ENCODE measurements at regions not wholly inside any gene's neighbourhood (a gene's known extent, or its start where the extent isn't known, plus 50 kb on each side); places are given as distances from the start of the nearest gene placed in this dataset.

DNA sequence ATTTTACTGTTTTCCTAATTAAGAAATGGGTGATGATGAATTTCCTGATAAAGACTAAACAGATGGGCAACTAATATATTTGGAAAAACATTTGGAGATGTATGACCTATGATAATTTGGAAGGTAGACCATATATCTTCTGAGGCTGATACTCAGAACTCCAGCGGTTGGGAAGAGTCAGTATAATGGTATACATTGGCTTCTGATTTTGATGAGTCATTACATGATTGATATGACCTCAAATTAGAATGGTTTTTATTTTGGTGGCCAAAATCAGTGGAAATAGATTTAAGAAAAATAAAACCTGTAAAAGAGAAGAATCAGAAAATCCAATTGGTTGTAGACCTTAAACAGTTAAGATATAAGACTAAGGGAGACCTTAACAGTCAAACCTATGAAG is 496.4 kb upstream of the ALCAM start:
- H3K27me3 ChIP-seq, result no peaks in the 10 kb centered on the region
- TF ChIP-seq, protein P1, sequence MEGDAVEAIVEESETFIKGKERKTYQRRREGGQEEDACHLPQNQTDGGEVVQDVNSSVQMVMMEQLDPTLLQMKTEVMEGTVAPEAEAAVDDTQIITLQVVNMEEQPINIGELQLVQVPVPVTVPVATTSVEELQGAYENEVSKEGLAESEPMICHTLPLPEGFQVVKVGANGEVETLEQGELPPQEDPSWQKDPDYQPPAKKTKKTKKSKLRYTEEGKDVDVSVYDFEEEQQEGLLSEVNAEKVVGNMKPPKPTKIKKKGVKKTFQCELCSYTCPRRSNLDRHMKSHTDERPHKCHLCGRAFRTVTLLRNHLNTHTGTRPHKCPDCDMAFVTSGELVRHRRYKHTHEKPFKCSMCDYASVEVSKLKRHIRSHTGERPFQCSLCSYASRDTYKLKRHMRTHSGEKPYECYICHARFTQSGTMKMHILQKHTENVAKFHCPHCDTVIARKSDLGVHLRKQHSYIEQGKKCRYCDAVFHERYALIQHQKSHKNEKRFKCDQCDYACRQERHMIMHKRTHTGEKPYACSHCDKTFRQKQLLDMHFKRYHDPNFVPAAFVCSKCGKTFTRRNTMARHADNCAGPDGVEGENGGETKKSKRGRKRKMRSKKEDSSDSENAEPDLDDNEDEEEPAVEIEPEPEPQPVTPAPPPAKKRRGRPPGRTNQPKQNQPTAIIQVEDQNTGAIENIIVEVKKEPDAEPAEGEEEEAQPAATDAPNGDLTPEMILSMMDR (IDR thresholded peaks at IDR 0.05), result no peak
- intact Hi-C loops (cut with DNase I), result no loop called here
- no peaks in the 10 kb centered on the region for H3K4me1 ChIP-seq
- no peak overlapping the region for H3K27ac ChIP-seq
- H3K4me3 ChIP-seq, result no peak overlapping the region
- no peak for DNase-seq (ENCODE audit: low spot score in 2 of 2)
- H3K9me3 ChIP-seq, result no peaks in the 10 kb centered on the region
- H3K36me3 ChIP-seq, result no peaks in the 10 kb centered on the region

DNA sequence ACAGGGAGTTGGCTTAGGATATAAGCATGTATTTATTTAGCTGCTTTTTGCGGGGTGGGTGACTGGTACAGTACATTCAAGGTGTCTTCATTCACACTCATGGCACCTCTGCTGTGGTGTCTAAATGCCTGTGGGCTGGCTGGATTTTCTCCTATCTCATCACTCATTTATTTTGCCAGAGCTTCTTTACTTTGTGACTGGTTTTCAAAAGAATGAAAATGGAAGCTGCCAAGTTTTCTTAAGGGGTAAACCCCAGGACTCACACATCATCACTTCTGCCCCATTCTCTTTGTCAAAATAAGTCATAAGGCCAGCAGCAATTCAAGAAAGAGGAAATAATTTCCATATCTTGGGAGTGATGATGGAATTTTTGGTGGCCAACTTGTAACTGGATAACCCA is 493.4 kb upstream of the ALCAM start:
- no peak overlapping the region for H3K27ac ChIP-seq
- TF ChIP-seq, protein P1 (IDR thresholded peaks at IDR 0.05), result no peak
- no peaks in the 10 kb centered on the region for H3K36me3 ChIP-seq
- no peak for DNase-seq (ENCODE audit: low spot score in 2 of 2)
- no peaks in the 10 kb centered on the region for H3K4me1 ChIP-seq
- no peak overlapping the region for H3K4me3 ChIP-seq
- intact Hi-C loops (cut with DNase I), result no loop called here
- no peaks in the 10 kb centered on the region for H3K9me3 ChIP-seq
- no peaks in the 10 kb centered on the region for H3K27me3 ChIP-seq

DNA sequence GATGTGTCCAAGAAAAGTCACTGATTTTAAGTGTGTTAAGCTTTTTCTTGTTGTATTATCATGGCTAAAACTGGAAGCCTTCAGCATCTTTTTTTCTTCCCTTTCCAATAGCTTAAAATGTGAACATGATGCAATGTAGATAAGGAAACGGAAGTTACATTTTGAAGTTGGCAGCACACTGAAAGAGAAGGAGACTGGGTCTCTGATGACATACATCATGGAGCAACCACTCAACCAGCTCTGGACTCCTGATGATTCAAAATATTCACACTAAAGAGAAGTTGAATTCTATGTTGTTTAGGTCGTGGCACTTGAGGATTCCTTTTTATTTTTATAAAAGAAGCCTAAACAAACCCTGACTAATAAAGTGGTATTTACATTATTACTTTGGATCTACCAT is 488.3 kb upstream of the ALCAM start:
- H3K27me3 ChIP-seq, result no peaks in the 10 kb centered on the region
- no peaks in the 10 kb centered on the region for H3K4me1 ChIP-seq
- TF ChIP-seq, protein P1 (IDR thresholded peaks at IDR 0.05), result no peak
- no peaks in the 10 kb centered on the region for H3K36me3 ChIP-seq
- DNase-seq (ENCODE audit: low spot score in 2 of 2), result no peak
- no peak overlapping the region for H3K27ac ChIP-seq
- intact Hi-C loops (cut with DNase I), result no loop called here
- no peaks in the 10 kb centered on the region for H3K9me3 ChIP-seq
- H3K4me3 ChIP-seq, result no peak overlapping the region

DNA sequence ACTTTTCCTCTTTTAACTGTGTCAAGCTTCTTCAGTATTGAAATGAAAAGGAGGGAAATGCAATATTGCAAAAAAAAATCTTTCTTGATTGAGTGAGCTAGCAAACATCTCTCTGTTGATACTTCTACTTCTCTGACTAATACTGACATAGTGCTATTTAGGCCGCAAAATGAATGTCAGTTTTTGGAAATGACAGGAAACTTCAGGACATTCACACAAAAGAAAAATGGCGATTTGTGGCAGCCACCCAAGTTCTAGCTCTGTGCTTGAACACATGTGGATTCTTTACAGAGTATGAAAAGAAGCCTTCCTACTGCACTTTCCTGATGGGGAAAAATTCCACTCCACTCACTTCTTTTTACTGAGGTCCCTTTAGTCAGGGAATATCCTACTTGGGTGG is 486.8 kb upstream of the ALCAM start:
- no peak overlapping the region for H3K27ac ChIP-seq
- DNase-seq (ENCODE audit: low spot score in 2 of 2), result no peak
- intact Hi-C loops (cut with DNase I), result no loop called here
- H3K36me3 ChIP-seq, result no peaks in the 10 kb centered on the region
- H3K4me1 ChIP-seq, result no peaks in the 10 kb centered on the region
- H3K4me3 ChIP-seq, result no peak overlapping the region
- no peaks in the 10 kb centered on the region for H3K9me3 ChIP-seq
- no peaks in the 10 kb centered on the region for H3K27me3 ChIP-seq
- TF ChIP-seq, protein P1 (IDR thresholded peaks at IDR 0.05), result no peak

DNA sequence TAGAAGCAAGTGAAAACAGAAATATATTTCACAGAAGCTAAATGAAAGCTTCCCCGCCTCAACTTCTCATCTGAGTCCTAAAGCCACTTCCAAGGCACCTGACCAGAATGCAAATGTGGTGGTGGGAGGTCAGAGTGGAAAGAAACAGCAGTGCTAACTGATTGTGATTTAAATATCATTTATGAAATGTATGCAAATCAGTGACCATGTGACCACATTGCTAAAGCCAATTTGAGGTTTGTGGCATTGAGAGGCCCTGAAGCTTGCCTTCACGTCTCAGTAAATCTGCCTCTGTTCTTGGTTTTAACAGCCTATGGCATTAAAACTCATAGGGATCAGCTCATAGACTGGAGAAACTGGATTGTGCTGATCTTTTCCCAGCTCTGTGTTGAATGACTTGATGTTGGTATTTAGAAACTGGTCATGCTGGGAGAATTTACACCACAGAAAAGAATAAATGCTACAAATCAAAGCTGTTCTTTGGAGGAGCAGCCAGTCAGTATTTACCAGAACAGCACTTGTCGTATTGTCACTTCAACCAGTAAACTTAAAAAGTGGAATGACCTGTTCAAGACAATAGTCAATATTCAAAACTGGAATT is 481.4 kb upstream of the ALCAM start:
- Histone ChIP-seq H3K27ac (no peak overlapping the region), H3K27me3 (no peaks in the 10 kb centered on the region), H3K4me3 (no peak overlapping the region), H3K36me3 (no peaks in the 10 kb centered on the region), H3K9me3 (no peaks in the 10 kb centered on the region), H3K4me1 (no peaks in the 10 kb centered on the region)
- intact Hi-C loops (cut with DNase I), result no loop called here
- no peak for DNase-seq (ENCODE audit: low spot score in 2 of 2)
- TF ChIP-seq, protein P1 (IDR thresholded peaks at IDR 0.05), result no peak

Data from ascending aorta (tissue), 2 donors.